NCI-H2196 (cell line): ENCODE measurements at regions not wholly inside any gene's neighbourhood (a gene's known extent, or its start where the extent isn't known, plus 50 kb on each side); places are given as distances from the start of the nearest gene placed in this dataset.
"Not testable (repeated sequence)": the region's sequence is repeated elsewhere in the genome, so short reads cannot be mapped to it uniquely, and the experiment has no call there.

Experiments used
- DNase-seq: peaks from one replicate; lab custom pipeline; 2025; ENCODE audit not compliant: unreplicated experiment; lab: John Stamatoyannopoulos, UW

DNA sequence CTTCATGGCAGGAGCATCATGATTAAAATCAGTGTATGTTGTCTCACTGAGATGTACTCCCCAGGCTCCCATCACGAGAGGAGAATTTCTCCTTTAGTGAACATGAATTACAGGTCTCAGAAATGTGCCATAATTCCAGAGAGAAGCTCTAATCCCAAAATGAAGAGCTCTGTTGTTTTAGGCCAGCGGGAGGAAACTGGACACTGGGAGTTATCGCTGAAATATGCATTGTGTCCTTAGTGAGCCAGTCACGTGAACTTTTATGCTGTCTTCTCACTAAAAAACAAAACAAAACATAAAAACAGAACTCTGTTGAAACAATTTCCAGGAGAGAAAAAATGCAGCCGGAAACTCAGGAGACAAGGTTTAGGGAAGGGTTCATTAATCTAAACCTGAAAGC, 315.7 kb upstream of the NT5E start:
- no peak for DNase-seq

DNA sequence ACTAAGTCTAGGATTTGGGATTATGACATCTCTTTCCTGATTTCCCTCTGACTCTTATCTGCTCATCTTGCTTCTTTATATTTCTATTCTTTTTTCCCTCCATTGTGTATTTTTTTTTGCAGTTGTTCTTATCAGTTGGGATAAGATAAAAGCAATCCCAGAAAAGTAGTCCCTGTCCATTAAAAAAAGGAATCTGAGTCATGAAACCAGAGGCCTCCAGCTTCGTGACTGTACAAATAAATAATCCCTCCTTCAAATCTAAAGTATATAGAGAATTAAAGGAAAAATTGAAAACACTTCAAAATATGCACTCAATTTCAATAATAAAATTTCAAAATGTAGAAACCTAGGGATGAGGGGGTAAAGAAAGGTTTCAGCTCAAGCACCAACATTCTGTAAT, 317.8 kb upstream of the NT5E start:
- DNase-seq, result no peak

- no peak for DNase-seq
These were observed 319.1 kb upstream of the NT5E start for GRCh38 chr6:85130743-85131142.

- no peak for DNase-seq
These were observed 320.0 kb upstream of the NT5E start for GRCh38 chr6:85129881-85130280.

DNA sequence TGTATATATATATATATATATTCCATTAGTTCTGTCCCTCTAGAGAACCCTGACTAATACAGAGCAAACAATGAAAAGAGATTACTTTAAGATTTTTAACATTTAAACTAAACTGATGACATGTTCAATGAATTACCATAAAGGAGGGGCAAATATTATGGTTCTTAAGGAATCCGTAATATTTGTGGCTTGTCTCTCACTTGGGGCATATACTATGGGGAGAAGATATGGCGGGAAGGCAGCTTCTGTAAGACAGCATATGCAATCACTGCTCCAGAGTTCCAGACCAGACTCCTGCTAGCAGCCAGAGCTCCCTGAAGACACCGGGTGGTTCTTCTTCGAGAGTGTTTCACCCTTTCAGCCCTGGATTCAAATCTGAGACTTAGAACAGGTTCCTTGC, 321.1 kb upstream of the NT5E start:
- no peak for DNase-seq

- not testable (repeated sequence) for DNase-seq
These were observed 321.6 kb upstream of the NT5E start for GRCh38 chr6:85128256-85128655.

DNA sequence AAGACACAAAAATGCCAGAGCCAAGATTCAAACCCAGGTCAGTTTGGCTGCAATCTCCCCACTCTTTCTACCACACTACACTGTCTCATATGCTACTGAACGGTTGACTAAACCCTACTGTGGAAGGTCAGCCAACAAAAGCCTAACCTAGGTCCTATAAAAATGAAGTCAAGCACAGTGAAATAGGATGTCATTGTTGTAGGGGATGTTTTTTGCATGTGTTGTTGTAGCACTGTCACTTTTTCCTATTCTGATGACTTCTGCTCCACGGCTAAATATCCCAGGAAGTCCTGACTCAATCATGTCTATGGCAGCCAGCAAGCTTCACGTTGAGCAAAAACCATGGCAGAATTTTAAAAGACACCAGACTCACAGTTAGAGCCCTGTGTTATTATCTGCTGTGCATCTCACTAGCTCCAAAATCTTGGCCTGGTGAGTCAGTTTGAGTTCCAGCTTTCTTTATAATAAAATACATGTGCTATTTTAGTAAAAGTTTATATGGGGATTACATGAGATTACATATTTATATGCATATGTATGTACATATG, 322.1 kb upstream of the NT5E start:
- no peak for DNase-seq

- no peak for DNase-seq
These were observed 322.8 kb upstream of the NT5E start for GRCh38 chr6:85127168-85127498.

DNA sequence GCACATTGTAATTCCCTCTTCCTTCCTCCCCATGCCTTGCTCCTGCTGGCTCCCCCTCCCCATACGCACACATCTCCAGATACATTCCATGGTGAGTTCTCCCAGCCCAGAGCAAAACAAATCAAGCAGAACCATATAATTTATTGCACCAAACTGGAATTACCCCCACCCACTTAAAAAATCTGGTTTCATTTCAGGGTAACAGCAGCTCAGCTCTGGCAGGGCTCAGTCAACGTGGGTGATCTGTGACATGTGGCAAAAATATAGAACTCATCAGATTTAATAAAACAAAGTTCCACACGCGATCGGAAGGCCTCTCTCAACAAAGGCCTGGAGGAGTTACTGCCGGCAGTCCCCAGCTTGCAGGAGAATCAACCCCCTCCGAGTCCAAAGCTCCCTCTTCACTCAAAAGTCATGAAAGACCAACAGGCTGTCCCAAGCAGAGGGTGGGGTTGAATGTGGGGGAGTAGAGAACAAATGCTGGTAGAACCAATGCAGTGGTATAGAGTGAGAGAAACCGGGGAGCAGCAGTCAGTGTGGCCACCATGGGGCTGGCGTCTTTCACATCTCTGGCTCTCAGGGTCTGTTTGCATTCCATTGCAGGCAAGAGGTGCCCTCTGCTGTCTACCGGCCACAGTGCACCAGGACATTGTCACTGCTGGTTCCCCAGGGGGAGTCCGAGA, 323.3 kb upstream of the NT5E start:
- DNase-seq, result no peak

DNA sequence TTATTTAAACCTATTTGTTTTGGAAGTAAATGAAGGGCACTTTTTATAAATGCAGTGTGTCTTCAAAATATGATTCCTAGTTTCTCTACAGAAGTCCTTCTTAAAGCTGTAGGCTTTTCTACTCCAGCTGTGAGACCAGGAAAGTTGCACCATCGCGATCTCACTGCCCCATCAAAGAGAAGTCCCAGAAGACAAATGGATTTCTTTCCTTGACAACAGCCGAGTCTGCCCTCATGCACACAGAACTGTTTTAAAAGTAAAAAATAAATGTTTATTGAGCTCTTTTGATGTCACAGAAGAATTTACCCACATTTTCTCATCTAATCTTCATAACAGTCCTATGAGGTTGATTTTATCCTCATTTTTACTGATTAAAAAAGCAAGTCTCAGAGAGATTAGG, 324.4 kb upstream of the NT5E start:
- no peak for DNase-seq

DNA sequence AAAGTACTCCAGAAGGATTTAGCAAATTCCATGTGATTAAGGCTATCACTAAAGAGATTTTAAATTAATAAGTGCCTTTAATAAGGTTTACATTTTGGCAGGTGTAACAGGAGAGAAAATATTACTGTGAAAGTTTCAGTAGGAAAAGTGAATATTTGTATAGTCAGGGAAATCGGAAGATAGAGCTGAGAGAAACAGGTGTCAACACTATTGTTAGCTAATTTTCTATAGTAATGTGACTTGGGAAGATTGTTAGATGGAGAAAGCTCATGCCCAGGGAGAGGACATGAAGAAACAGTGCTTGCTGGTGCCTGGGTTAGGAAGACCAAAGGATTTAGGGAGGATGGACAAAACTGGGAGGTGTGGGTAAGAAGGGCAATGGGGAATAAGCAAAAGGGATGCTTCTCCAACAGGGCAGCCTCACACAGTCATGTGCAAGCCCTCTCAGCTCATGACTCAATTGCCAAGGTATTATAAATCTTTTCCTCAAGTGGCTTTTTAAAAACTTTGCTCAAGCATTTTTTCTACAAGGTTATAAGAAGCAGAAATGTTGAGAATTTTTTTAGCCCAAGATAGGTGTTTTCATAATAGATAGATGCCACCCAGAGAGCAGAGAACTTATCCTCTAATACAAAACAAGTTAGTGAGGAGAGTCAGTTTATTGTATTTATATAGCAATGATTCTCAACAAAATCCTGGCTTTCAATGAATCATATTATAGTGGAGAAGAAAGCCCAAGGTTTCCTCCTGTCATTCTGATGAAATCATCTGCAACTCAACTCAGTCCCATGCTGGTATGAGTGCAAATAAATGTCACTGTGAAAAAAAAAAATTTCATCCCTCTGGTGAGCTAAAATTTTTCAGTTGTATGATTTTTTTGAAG, 325.2 kb upstream of the NT5E start:
- DNase-seq, result no peak

- no peak for DNase-seq
These were observed 328.7 kb upstream of the NT5E start for GRCh38 chr6:85121158-85121557.

- DNase-seq, result no peak
These were observed 331.1 kb upstream of the NT5E start for GRCh38 chr6:85118652-85119235.

DNA sequence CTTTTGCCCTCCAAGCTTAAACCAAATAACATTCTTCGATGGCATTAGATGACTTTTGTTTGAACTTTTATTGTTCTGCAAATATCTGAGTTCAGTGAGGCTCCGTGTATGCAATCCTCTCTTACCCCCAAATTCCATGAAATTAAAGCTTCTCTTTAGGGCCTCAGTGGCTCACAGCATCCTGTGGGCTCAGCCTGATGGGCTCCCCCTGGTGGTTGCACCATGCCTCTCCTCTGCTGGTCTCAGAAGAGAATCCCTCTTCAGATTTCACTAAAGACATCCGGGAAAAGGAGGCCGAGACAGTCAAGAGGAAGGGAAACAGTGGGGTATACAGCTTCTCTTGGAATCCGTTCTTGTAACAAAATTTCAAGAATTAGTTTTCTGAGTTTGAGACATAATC, 331.6 kb upstream of the NT5E start:
- DNase-seq, result no peak

DNA sequence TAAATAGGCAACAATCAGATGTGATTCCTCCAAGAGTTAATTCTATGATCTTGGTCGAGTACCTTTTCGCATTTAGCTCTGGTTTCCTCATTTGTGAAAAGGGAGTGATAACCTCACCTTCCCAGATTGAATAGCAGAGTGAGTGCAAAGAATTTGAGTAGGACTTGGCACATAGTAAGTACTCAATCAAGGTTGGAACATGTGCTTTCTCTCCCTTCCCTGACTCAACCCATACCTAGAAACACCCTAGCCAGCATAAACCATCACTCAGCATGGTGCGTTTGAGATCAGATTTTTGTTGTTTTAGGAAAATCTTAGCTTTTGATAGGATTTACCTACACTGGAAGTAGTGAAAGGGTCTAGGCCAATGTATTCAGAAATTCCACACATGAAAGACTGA, 333.4 kb upstream of the NT5E start:
- DNase-seq, result no peak

DNA sequence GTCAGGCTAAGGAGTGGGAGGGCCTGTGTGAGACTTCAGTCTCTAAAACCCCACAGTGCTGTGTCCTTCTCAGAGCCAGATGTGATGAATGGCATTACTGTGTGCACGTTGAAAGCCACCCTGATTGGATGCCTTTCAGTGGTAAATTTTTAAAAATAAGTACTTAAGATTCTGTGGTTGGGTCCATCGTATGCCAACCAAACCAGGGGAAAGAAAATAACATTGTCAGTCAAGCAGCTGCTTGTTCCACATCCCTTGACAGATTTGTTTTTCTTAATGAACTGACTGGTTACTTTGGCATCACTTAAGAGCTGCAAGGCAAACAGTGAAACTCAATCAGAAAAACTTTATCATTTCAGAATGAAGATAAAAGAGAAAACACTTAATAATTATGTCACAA, 334.0 kb upstream of the NT5E start:
- DNase-seq, result no peak

DNA sequence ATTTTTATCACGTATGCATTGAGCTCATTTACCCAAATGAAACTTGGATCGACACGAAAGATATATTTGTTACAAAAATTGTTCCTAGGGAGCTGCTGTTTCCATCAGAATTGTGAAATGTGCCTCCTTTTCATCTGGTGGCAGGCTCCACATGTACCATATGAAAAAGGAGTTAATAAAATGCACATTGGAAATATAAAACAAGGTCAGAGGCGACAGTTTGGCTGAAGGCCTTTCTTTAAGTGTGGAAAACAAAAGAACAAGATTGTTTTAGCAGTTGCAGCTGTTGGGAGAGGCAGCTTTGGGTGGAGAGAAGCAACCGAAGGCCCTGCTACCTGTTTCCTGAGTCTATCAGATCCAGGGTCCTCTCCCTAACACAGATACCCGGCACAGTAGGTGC, 334.5 kb upstream of the NT5E start:
- no peak for DNase-seq

- DNase-seq, result no peak
These were observed 335.3 kb upstream of the NT5E start for GRCh38 chr6:85114581-85114935.

- no peak for DNase-seq
These were observed 335.8 kb upstream of the NT5E start for GRCh38 chr6:85113934-85114580.

GRCh38 chr6:85112540-85112939, 337.3 kb upstream of the NT5E start:
- no peak for DNase-seq

DNA sequence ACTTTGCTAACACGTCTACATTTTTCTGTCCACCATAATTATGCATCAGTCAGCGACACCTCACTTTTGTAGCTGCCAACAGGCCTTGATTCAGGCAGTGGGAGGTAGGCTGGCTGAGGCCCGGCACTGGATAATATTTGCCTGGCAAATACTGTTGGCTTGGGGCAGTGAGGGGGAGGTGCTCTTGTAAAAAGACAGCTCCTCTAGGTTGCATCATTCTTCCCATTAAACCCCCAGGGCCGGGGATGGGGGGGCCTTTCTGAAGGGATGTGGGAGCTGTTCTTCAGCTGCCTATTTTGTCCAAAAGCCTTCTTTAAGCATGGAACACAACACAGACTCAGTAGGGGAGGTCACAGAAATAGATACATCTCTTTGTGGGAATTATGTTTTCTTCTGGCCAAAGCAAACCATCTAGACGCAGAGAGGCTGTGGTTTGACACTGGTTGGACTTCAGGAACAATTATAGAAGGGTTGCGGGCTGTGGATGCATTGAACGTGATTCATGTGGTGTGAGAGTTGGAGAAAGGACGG, 338.3 kb upstream of the NT5E start:
- DNase-seq, result no peak
